Activated CD8-positive, alpha-beta memory T cell treated with anti-CD3 and anti-CD28 coated beads for 36 hours (primary cell): ENCODE measurements at regions not wholly inside any gene's neighbourhood (a gene's known extent, or its start where the extent isn't known, plus 50 kb on each side); places are given as distances from the start of the nearest gene placed in this dataset.
"Not testable (repeated sequence)": the region's sequence is repeated elsewhere in the genome, so short reads cannot be mapped to it uniquely, and the experiment has no call there.

Experiments
- CTCF ChIA-PET: fragments of 350-600 bp; sonication (Branson Sonifier 250); formaldehyde crosslinking; loops from one replicate; lab custom pipeline; 2021; ENCODE audit warnings: antibody characterized with exemption; lab: Charles Lee
- POLR2A ChIA-PET: fragments of 350-600 bp; sonication (Branson Sonifier 250); formaldehyde crosslinking; loops from one replicate; lab custom pipeline; 2021; ENCODE audit warnings: antibody characterized with exemption; lab: Charles Lee

- ChIA-PET POLR2A (no interaction called here), CTCF (no interaction called here)
Measured at GRCh38 chr4:177494791-177495190, 52.6 kb upstream of the AGA start.

DNA sequence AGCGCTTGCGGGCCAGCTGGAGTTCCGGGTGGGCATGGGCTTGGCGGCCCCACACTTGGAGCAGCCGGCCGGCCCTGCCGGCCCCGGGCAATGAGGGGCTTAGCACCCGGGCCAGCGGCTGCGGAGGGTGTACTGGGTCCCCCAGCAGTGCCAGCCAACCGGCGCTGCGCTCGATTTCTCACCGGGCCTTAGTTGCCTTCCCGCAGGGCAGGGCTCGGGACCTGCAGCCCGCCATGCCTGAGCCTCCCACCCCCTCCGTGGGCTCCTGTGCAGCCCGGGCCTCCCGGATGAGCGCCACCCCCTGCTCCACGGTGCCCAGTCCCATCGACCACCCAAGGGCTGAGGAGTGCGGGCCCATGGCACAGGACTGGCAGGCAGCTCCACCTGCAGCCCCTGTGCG is 53.4 kb upstream of the AGA start:
- CTCF ChIA-PET, POLR2A ChIA-PET: not testable (repeated sequence)

- CTCF ChIA-PET, result no interaction called here
- POLR2A ChIA-PET, result no interaction called here
Measured at GRCh38 chr4:177499537-177499936, 57.3 kb upstream of the AGA start.

DNA sequence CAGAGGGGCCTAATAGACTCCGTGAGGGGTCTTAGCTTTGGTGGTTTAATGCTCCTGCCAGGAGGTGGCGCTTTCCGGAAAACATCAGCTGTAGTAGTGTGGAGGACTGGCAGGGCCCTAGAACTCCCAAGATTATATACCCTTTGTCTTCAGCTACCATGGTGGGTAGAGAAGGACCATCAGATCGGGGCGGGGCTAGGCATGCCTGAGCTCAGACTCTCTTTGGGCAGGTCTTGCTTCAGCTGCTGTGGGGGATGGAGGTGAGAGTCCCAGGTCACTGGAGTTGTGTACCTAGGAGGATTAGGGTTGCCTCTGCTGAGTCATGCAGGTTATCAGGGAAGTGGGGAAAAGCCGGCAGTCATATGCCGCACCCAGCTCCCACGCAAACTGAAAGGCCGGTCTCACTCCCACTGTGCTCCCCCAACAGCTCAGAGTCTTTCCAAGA is 63.0 kb upstream of the AGA start:
- ChIA-PET POLR2A (no interaction called here), CTCF (no interaction called here)

DNA sequence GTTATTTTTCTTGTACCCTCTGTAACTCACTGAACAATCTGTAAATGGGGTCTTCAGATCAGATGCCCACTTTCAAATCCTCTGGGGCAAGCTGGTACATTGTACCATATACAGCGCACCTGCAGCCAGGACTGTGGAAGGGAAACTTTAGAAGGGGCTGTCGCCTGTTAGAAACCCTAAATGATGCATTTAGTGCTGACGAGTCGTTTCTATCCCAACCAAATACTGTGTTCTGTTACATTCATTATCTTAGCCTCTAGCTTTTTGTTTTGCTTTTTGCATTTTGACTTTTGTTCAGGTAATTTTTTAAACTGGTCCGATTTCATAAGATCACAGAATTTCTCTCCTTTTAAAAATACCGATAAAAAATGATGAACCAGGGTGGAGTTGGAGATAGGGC is 66.4 kb upstream of the AGA start:
- ChIA-PET CTCF (no interaction called here), POLR2A (no interaction called here)

DNA sequence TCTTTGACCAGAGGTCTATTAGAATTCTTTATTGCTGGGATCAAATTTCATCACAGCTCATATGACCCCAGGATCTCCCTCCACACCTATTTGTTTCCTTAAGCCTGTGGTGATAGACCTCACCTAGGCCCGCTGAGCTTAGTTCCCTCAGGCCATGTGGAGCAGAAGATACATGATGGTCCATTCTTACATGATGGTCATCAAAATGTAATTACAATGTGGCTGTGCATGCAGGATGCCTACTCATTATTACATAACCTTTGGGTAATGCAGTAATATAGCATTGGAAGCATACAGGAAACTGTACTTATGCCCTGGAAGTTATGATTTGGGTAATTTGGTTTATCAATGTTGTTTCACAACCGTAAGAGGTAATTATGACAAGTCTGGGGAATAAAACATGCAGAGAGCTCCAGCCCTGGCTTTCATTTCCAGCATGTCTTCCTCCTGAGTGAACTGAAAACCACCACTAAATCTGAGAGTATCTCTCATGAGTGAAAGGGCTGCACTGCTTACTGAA is 67.0 kb upstream of the AGA start:
- POLR2A ChIA-PET, result no interaction called here

DNA sequence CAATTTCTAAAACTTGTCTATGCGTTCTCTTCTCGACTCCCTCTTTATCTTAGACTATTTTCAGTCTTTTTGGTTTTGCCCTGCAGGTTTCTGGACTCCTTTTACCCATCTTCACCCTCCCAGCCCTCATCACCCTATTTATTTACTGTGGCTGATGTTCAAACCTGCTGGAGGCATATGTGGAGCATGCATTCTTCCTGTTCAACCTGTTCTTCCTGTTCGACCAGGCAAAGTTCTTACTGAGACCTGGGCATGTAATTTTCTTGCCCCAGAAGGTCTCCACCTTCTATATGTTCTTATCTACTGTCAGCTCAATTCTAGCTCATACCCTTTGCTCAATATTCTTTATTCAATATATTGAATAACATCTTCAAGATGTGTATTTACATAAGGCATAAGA is 69.4 kb upstream of the AGA start:
- CTCF ChIA-PET, result no interaction called here

More for the DNA sequence above, 67.0 kb upstream of the AGA start:
- CTCF ChIA-PET, result no interaction called here

DNA sequence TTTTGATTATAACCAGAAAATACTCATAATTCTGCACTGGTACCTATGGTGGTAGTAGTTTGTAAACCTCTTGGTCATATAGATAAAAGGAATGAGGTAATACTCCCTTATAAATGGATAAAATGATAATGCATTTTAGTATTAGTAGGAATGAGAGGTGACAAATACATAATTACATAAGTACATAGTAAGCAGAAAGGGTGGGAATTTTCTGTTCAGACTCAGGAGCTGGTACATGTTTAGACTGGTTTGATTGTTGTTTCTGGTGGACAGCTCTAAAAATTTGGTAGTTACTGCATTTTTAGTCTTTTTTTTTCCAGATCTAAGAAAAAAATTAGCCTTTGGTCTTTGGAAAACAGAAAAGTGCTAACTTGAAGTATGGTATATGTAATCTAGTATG is 70.4 kb upstream of the AGA start:
- CTCF ChIA-PET, result no interaction called here

More for the DNA sequence above, 69.4 kb upstream of the AGA start:
- POLR2A ChIA-PET, result no interaction called here

DNA sequence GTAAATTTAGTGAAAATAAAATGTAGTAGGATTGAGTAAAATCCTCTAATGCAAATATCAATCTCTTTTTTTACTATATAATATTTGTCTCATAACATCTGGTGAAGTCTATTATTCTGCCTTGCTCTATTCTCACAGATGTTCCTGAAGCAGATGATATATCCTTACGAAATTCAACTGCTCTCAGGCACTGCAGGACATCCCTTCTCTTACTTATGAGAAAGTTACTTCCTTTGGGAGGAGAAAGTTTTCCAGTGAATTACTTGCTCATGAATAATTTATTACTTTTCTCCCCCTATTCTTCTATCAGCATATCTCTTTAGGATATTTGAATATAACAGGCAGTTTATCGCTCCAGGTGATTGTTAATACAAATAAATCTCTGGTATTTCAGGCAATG is 75.6 kb upstream of the AGA start:
- ChIA-PET CTCF (no interaction called here), POLR2A (no interaction called here)

More for the DNA sequence above, 70.4 kb upstream of the AGA start:
- POLR2A ChIA-PET, result no interaction called here

- POLR2A ChIA-PET, result no interaction called here
- CTCF ChIA-PET, result no interaction called here
Measured at GRCh38 chr4:177519481-177520260, 77.4 kb upstream of the AGA start.

- ChIA-PET CTCF (no interaction called here), POLR2A (no interaction called here)
Measured at GRCh38 chr4:177528620-177529019, 86.4 kb upstream of the AGA start.

- ChIA-PET CTCF (no interaction called here), POLR2A (no interaction called here)
Measured at GRCh38 chr4:177530561-177530960, 88.3 kb upstream of the AGA start.

GRCh38 chr4:177532358-177532757 is 90.1 kb upstream of the AGA start:
- ChIA-PET CTCF (no interaction called here), POLR2A (no interaction called here)

GRCh38 chr4:177534841-177535240 is 92.6 kb upstream of the AGA start:
- CTCF ChIA-PET, POLR2A ChIA-PET: not testable (repeated sequence)

DNA sequence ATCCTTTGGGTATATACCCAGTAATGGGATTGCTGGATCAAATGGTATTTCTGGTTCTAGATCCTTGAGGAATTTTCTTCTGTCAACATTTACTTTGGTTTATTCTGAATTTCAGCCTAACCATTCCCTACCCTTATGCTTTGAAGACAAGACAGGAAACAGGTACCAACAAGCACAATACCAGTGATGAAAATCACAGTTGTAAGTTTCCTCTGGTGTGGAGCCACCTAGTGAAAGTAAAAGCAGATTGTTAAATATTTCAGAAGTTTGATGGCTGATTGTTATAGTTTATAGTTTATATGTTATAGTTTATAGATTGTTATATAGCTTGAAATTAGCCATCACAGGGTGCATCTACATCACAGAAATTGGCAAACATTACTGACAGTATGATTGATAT is 104.5 kb upstream of the AGA start:
- CTCF ChIA-PET, result no interaction called here
- POLR2A ChIA-PET, result no interaction called here

GRCh38 chr4:177547985-177548384 is 105.7 kb upstream of the AGA start:
- ChIA-PET CTCF (no interaction called here), POLR2A (no interaction called here)

- ChIA-PET POLR2A (no interaction called here), CTCF (no interaction called here)
Measured at GRCh38 chr4:177555007-177555574, 112.9 kb upstream of the AGA start.

- POLR2A ChIA-PET, result no interaction called here
Measured at GRCh38 chr4:177557416-177557815, 115.2 kb upstream of the AGA start.

GRCh38 chr4:177558995-177559394 is 116.8 kb upstream of the AGA start:
- ChIA-PET CTCF (no interaction called here), POLR2A (no interaction called here)

More at GRCh38 chr4:177557416-177557815, 115.2 kb upstream of the AGA start:
- CTCF ChIA-PET, result no interaction called here

GRCh38 chr4:177562163-177562562 is 119.9 kb upstream of the AGA start:
- ChIA-PET CTCF (no interaction called here), POLR2A (no interaction called here)

DNA sequence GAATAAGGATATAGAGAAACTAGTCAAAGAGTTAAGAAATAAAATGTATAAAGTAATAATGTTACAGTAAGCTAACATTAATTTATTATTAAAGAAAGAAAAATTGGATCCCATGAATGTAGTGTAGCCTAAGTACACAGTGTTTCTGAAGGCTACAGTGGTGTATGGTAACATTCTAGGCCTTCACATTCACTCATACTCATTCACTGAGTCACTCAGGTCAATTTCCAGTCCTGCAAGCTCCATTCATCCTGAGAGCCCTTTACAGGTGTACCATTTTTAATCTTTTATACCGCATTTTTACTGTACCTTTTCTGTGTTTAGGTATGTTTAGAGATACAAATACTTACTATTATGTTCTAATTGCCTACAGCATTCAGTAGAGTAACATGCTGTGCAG is 120.6 kb upstream of the AGA start:
- POLR2A ChIA-PET, result no interaction called here
- CTCF ChIA-PET, result no interaction called here
